HG03520 (cell line): ENCODE measurements at regions not wholly inside any gene's neighbourhood (a gene's known extent, or its start where the extent isn't known, plus 50 kb on each side); places are given as distances from the start of the nearest gene placed in this dataset.
A peak's percentile ranks its signal among the peaks of the same experiment; 100 is the strongest.

ENCODE experiments used
- ATAC-seq: cut with Tn5 transposase; IDR thresholded peaks from one replicate; pipeline ENCODE4 v1.9.1; 2021; ENCODE audit warnings: mild to moderate bottlenecking, moderate library complexity; ENCODE audit not compliant: unreplicated experiment

GRCh38 chr6:146865756-146866379 lies 267.1 kb downstream of the ADGB start:
- no peak for ATAC-seq

- ATAC-seq = no peak
Measured at GRCh38 chr6:146866731-146867414, 268.1 kb downstream of the ADGB start.

- ATAC-seq = no peak
Measured at GRCh38 chr6:146868671-146869209, 270.0 kb downstream of the ADGB start.

- ATAC-seq = peak; percentile 78
Measured at GRCh38 chr6:146870760-146871159, 272.0 kb downstream of the ADGB start.

- no peak for ATAC-seq
Measured at GRCh38 chr6:146871611-146872425, 273.0 kb downstream of the ADGB start.

- no peak for ATAC-seq
Measured at GRCh38 chr6:146872426-146872785, 273.6 kb downstream of the ADGB start.

GRCh38 chr6:146874278-146875018 lies 275.7 kb downstream of the ADGB start:
- ATAC-seq = no peak

- ATAC-seq = no peak
Measured at GRCh38 chr6:146875927-146876270, 277.1 kb downstream of the ADGB start.

GRCh38 chr6:146876271-146877151 lies 277.7 kb downstream of the ADGB start:
- ATAC-seq = no peak

- no peak for ATAC-seq
Measured at GRCh38 chr6:146878168-146878951, 279.6 kb downstream of the ADGB start.

- no peak for ATAC-seq
Measured at GRCh38 chr6:146878952-146879340, 280.2 kb downstream of the ADGB start.

- ATAC-seq = no peak
Measured at GRCh38 chr6:146879406-146880117, 280.8 kb downstream of the ADGB start.

- ATAC-seq = no peak
Measured at GRCh38 chr6:146881228-146882181, 282.7 kb downstream of the ADGB start.

- no peak for ATAC-seq
Measured at GRCh38 chr6:146883640-146884531, 285.1 kb downstream of the ADGB start.

- ATAC-seq = peak; percentile 70
Measured at GRCh38 chr6:146884728-146885127, 286.0 kb downstream of the ADGB start.

- ATAC-seq = no peak
Measured at GRCh38 chr6:146885708-146886457, 287.1 kb downstream of the ADGB start.
